ENCODE measurements at regions not wholly inside any gene's neighbourhood (a gene's known extent, or its start where the extent isn't known, plus 50 kb on each side); places are given as distances from the start of the nearest gene placed in this dataset.

- TF ChIP-seq CTCF (IDR thresholded peaks at IDR 0.05 in 8 of 11, conservative IDR thresholded peaks at IDR 0.05 in 3 of 11) = no peak
- no peak for TF ChIP-seq POLR2A (IDR thresholded peaks at IDR 0.05)
Observed at GRCh38 chr5:118290204-118290603, 698.1 kb downstream of the DTWD2 start.

Data from spleen (tissue), 7 donors.